CD4-positive, alpha-beta memory T cell (primary cell): ENCODE measurements at regions not wholly inside any gene's neighbourhood (a gene's known extent, or its start where the extent isn't known, plus 50 kb on each side); places are given as distances from the start of the nearest gene placed in this dataset.

Source experiments
- CTCF ChIA-PET: fragments of 350-600 bp; sonication (Branson Sonifier 250); formaldehyde crosslinking; loops from one replicate; lab custom pipeline; 2021; ENCODE audit warnings: inconsistent platforms; ENCODE audit not compliant: partially characterized antibody; lab: Charles Lee
- POLR2A ChIA-PET: fragments of 350-600 bp; sonication (Branson Sonifier 250); formaldehyde crosslinking; loops from one replicate; lab custom pipeline; 2021; ENCODE audit not compliant: partially characterized antibody; lab: Charles Lee
- DNase-seq, 5 donors: peaks; one replicate each; pipeline versions ENCODE4 v3.0.0 to v3.0.0-alpha.2; 2020 to 2022; ENCODE audit warnings: mixed read lengths in 1 of 5
- H3K27ac ChIP-seq: one replicate; pipeline ENCODE4 v1.7.0; 2013; ENCODE audit warnings: low read depth, low read length
- H3K27me3 ChIP-seq: 2 replicates; pipeline ENCODE4 v1.7.0; 2013; ENCODE audit warnings: mild to moderate bottlenecking, low read length, moderate library complexity; ENCODE audit not compliant: insufficient read depth
- H3K36me3 ChIP-seq: 2 replicates; pipeline ENCODE4 v1.7.0; 2013; ENCODE audit warnings: mild to moderate bottlenecking, low read length, moderate library complexity; ENCODE audit not compliant: insufficient read depth
- H3K4me1 ChIP-seq: 2 replicates; pipeline ENCODE4 v1.7.0; 2013; ENCODE audit warnings: mild to moderate bottlenecking, low read length, moderate library complexity; ENCODE audit not compliant: insufficient read depth
- H3K4me3 ChIP-seq, 2 donors: one replicate each; pipeline ENCODE4 v1.7.0; 2013; ENCODE audit warnings: low read length in 2 of 2, mild to moderate bottlenecking in 1 of 2
- H3K9me3 ChIP-seq, 2 donors: one replicate each; pipeline ENCODE4 v1.7.0; 2013; ENCODE audit warnings: low read length in 2 of 2, control low read depth in 1 of 2; ENCODE audit not compliant: control insufficient read depth in 1 of 2
- H3K27ac Mint-ChIP-seq, 7 donors: one replicate each; pipeline ENCODE4 v1.8.0; 2020 to 2021; ENCODE audit warnings: mixed read lengths in 7 of 7, mild to moderate bottlenecking in 6 of 7, inconsistent platforms in 3 of 7, moderate library complexity in 3 of 7
- H3K27me3 Mint-ChIP-seq, 2 donors: one replicate each; pipeline ENCODE4 v1.8.0; 2020 to 2021; ENCODE audit warnings: mixed read lengths in 2 of 2
- H3K36me3 Mint-ChIP-seq, 2 donors: one replicate each; pipeline ENCODE4 v1.8.0; 2020 to 2021; ENCODE audit warnings: mixed read lengths in 2 of 2, inconsistent platforms in 1 of 2, mild to moderate bottlenecking in 1 of 2
- H3K4me1 Mint-ChIP-seq, 4 donors: one replicate each; pipeline ENCODE4 v1.8.0; 2020 to 2021; ENCODE audit warnings: mixed read lengths in 4 of 4, mild to moderate bottlenecking in 1 of 4
- H3K4me3 Mint-ChIP-seq, 8 donors: one replicate each; pipeline ENCODE4 v1.8.0; 2020 to 2021; ENCODE audit warnings: mixed read lengths in 8 of 8, mild to moderate bottlenecking in 7 of 8, moderate library complexity in 6 of 8, inconsistent platforms in 3 of 8
- H3K9me3 Mint-ChIP-seq, 8 donors: one replicate each; pipeline ENCODE4 v1.8.0; 2020 to 2021; ENCODE audit warnings: mixed read lengths in 8 of 8, mild to moderate bottlenecking in 5 of 8, inconsistent platforms in 3 of 8, moderate library complexity in 1 of 8
- intact Hi-C: fragments of 100-400 bp; cut with micrococcal nuclease; formaldehyde crosslinking; loops from one replicate; pipeline ENCODE4 v1.15.1; 2023

GRCh38 chr22:46035742-46036557, 59.0 kb upstream of the WNT7B start:
- CTCF ChIA-PET: interaction anchor here (0.7 to 6.0 kb wide), 14 partner anchors 9 to 722 kb away, joined by 3 to 68 read pairs (median 6); no protein-coding TSS in a partner anchor
- Histone ChIP-seq H3K27me3 (no peaks in the 10 kb centered on the region), H3K4me1 (peaks cover 20% of the 10 kb centered on the region), H3K36me3 (no peaks in the 10 kb centered on the region), H3K27ac (peak overlapping the region; percentile 98), H3K4me3 (peak overlapping the region; percentile 76 to 97), H3K9me3 (no peaks in the 10 kb centered on the region)
- intact Hi-C loops: loop anchor here (1.0 to 5.0 kb wide), 9 partner anchors 8 to 726 kb away; partner anchors contain the start of genes CDPF1 and TBC1D22A
- H3K4me1 Mint-ChIP-seq: peaks cover 8 to 26% (median 15%) of the 10 kb centered on the region in 4 donors
- no peaks in the 10 kb centered on the region for H3K36me3 Mint-ChIP-seq
- peak overlapping the region; percentile 84 to 93 (median 88) for H3K4me3 Mint-ChIP-seq
- peak overlapping the region; percentile 92 to 98 (median 97) for H3K27ac Mint-ChIP-seq
- peak; percentile 99 to 100 (median 100) for DNase-seq
- H3K27me3 Mint-ChIP-seq: no peaks in the 10 kb centered on the region
- POLR2A ChIA-PET: interaction anchor here (0.6 to 5.7 kb wide), 22 partner anchors 9 to 727 kb away, joined by 3 to 123 read pairs (median 9); partner anchors contain the start of genes CDPF1, FAM118A, GTSE1 and TRMU
- no peaks in the 10 kb centered on the region for H3K9me3 Mint-ChIP-seq

GRCh38 chr22:46036558-46037408, 59.8 kb upstream of the WNT7B start:
- Mint-ChIP-seq H3K4me3 (peak overlapping the region; percentile 79 to 91 (median 86)), H3K27ac (peak overlapping the region; percentile 92 to 98 (median 97)), H3K36me3 (no peaks in the 10 kb centered on the region), H3K9me3 (no peaks in the 10 kb centered on the region), H3K4me1 (peaks cover 8 to 26% (median 15%) of the 10 kb centered on the region in 4 donors), H3K27me3 (no peaks in the 10 kb centered on the region)
- peak; percentile 64 to 80 (median 65) for DNase-seq
- H3K27ac ChIP-seq: peak overlapping the region; percentile 98
- POLR2A ChIA-PET: interaction anchor here (0.6 to 5.7 kb wide), 20 partner anchors 8 to 727 kb away, joined by 3 to 123 read pairs (median 10); partner anchors contain the start of genes CDPF1, FAM118A, GTSE1 and TRMU
- no peaks in the 10 kb centered on the region for H3K27me3 ChIP-seq
- H3K4me3 ChIP-seq: peak overlapping the region; percentile 76 to 97
- H3K36me3 ChIP-seq: no peaks in the 10 kb centered on the region
- CTCF ChIA-PET: interaction anchor here (0.6 to 6.0 kb wide), 16 partner anchors 8 to 80 kb away, joined by 3 to 68 read pairs (median 4); no protein-coding TSS in a partner anchor
- peaks cover 20% of the 10 kb centered on the region for H3K4me1 ChIP-seq
- intact Hi-C loops: loop anchor here (1.0 to 5.0 kb wide), 9 partner anchors 8 to 726 kb away; partner anchors contain the start of genes CDPF1 and TBC1D22A
- H3K9me3 ChIP-seq: no peaks in the 10 kb centered on the region

- Mint-ChIP-seq H3K27ac (peak overlapping the region in 1 of 7 donors; percentile 61), H3K27me3 (no peaks in the 10 kb centered on the region), H3K4me3 (no peak overlapping the region), H3K4me1 (peaks cover 8 to 30% (median 15%) of the 10 kb centered on the region in 4 donors), H3K9me3 (no peaks in the 10 kb centered on the region), H3K36me3 (no peaks in the 10 kb centered on the region)
- H3K27me3 ChIP-seq: no peaks in the 10 kb centered on the region
- H3K9me3 ChIP-seq: no peaks in the 10 kb centered on the region
- intact Hi-C loops: loop anchor here (5.0 kb wide), 2 partner anchors 109 to 721 kb away; no protein-coding TSS in a partner anchor
- DNase-seq: no peak
- ChIA-PET POLR2A (interaction anchor here (3.1 to 5.7 kb wide), 2 partner anchors 14 to 25 kb away, joined by 73 to 123 read pairs; no protein-coding TSS in a partner anchor), CTCF (interaction anchor here (0.8 to 6.0 kb wide), 5 partner anchors 16 to 84 kb away, joined by 3 to 68 read pairs (median 3); no protein-coding TSS in a partner anchor)
- no peak overlapping the region for H3K4me3 ChIP-seq
- H3K36me3 ChIP-seq: no peaks in the 10 kb centered on the region
- H3K27ac ChIP-seq: no peak overlapping the region
- peaks cover 25% of the 10 kb centered on the region for H3K4me1 ChIP-seq
Observed at GRCh38 chr22:46038174-46038487, 61.2 kb upstream of the WNT7B start.

GRCh38 chr22:46038516-46039430, 61.8 kb upstream of the WNT7B start:
- peak overlapping the region in 2 of 7 donors; percentile 66 to 73 for H3K27ac Mint-ChIP-seq

GRCh38 chr22:46039535-46039934, 62.6 kb upstream of the WNT7B start:
- CTCF ChIA-PET: interaction anchor here (0.9 kb wide), 1 partner anchor 31 kb away, joined by 3 read pairs; no protein-coding TSS in a partner anchor
- Histone ChIP-seq H3K9me3 (no peaks in the 10 kb centered on the region), H3K4me1 (peaks cover 38% of the 10 kb centered on the region), H3K27ac (no peak overlapping the region), H3K4me3 (no peak overlapping the region), H3K27me3 (no peaks in the 10 kb centered on the region), H3K36me3 (no peaks in the 10 kb centered on the region)
- DNase-seq: no peak
- Mint-ChIP-seq H3K36me3 (no peaks in the 10 kb centered on the region), H3K27me3 (no peaks in the 10 kb centered on the region), H3K4me1 (peaks cover 10 to 38% (median 24%) of the 10 kb centered on the region in 4 donors), H3K4me3 (no peak overlapping the region), H3K27ac (no peak overlapping the region), H3K9me3 (no peaks in the 10 kb centered on the region)
- POLR2A ChIA-PET: no interaction called here
- intact Hi-C loops: loop anchor here (5.0 kb wide), 2 partner anchors 108 to 722 kb away; no protein-coding TSS in a partner anchor

More at GRCh38 chr22:46038516-46039430, 61.8 kb upstream of the WNT7B start:
- intact Hi-C loops: loop anchor here (5.0 kb wide), 2 partner anchors 109 to 721 kb away; no protein-coding TSS in a partner anchor
- no peak for DNase-seq
- ChIA-PET CTCF (interaction anchor here (0.8 to 6.0 kb wide), 5 partner anchors 15 to 83 kb away, joined by 3 to 68 read pairs (median 3); no protein-coding TSS in a partner anchor), POLR2A (interaction anchor here (5.7 kb wide), 1 partner anchor 14 kb away, joined by 123 read pairs; no protein-coding TSS in a partner anchor)
- Histone ChIP-seq H3K27me3 (no peaks in the 10 kb centered on the region), H3K4me3 (no peak overlapping the region), H3K27ac (no peak overlapping the region), H3K9me3 (no peaks in the 10 kb centered on the region), H3K4me1 (peaks cover 31% of the 10 kb centered on the region), H3K36me3 (no peaks in the 10 kb centered on the region)
- Mint-ChIP-seq H3K9me3 (no peaks in the 10 kb centered on the region), H3K27me3 (no peaks in the 10 kb centered on the region), H3K36me3 (no peaks in the 10 kb centered on the region), H3K4me3 (peak overlapping the region in 1 of 8 donors; percentile 51), H3K4me1 (peaks cover 10 to 36% (median 19%) of the 10 kb centered on the region in 4 donors)
